ENCODE measurements at regions not wholly inside any gene's neighbourhood (a gene's known extent, or its start where the extent isn't known, plus 50 kb on each side); places are given as distances from the start of the nearest gene placed in this dataset.

- DNase-seq: no peak
- Histone ChIP-seq H3K36me3 (no peaks in the 10 kb centered on the region), H3K4me3 (no peak overlapping the region), H3K27ac (no peak overlapping the region), H3K27me3 (peaks cover 0 to 5% (median 0%) of the 10 kb centered on the region in 3 donors), H3K4me1 (peaks cover 0 to 8% (median 0%) of the 10 kb centered on the region in 4 donors), H3K9me3 (no peaks in the 10 kb centered on the region)
- WGBS, 2 donors: 59 to 63% methylated on average over 10 of the region's 10 CpGs
- intact Hi-C loops (cut with DNase I): loop anchor here (10.0 kb wide), 1 partner anchor 430 kb away; no protein-coding TSS in a partner anchor
- TF ChIP-seq CTCF (IDR thresholded peaks at IDR 0.05) (no peak), POLR2A (IDR thresholded peaks at IDR 0.05) (no peak)
Observed at GRCh38 chr22:23384431-23384830, 195.7 kb downstream of the IGLL1 start.

- 20 to 40% methylated on average over 23 of the region's 23 CpGs for WGBS, 2 donors
- Histone ChIP-seq H3K4me1 (peaks cover 0 to 8% (median 0%) of the 10 kb centered on the region in 4 donors), H3K27me3 (peaks cover 0 to 5% (median 0%) of the 10 kb centered on the region in 3 donors), H3K4me3 (no peak overlapping the region), H3K36me3 (no peaks in the 10 kb centered on the region), H3K27ac (no peak overlapping the region), H3K9me3 (no peaks in the 10 kb centered on the region)
- intact Hi-C loops (cut with DNase I): loop anchor here (10.0 kb wide), 1 partner anchor 429 kb away; no protein-coding TSS in a partner anchor
- DNase-seq: no peak
- no peak for TF ChIP-seq CTCF (IDR thresholded peaks at IDR 0.05)
- TF ChIP-seq EP300 (IDR thresholded peaks at IDR 0.05): no peak
- no peak for TF ChIP-seq POLR2AphosphoS5 (IDR thresholded peaks at IDR 0.05)
- no peak for TF ChIP-seq POLR2A (IDR thresholded peaks at IDR 0.05)
Observed at GRCh38 chr22:23383491-23384361, 196.4 kb downstream of the IGLL1 start.

- intact Hi-C loops (cut with DNase I): loop anchor here (10.0 kb wide), 1 partner anchor 428 kb away; no protein-coding TSS in a partner anchor
- whole genome bisulfite sequencing, 2 donors: 63 to 87% methylated on average over 16 of the region's 16 CpGs
- Histone ChIP-seq H3K4me3 (no peak overlapping the region), H3K27ac (no peak overlapping the region), H3K27me3 (peaks cover 0 to 5% (median 0%) of the 10 kb centered on the region in 3 donors), H3K9me3 (no peaks in the 10 kb centered on the region), H3K4me1 (peaks cover 0 to 8% (median 0%) of the 10 kb centered on the region in 4 donors), H3K36me3 (no peaks in the 10 kb centered on the region)
- DNase-seq: no peak
- TF ChIP-seq EP300 (IDR thresholded peaks at IDR 0.05): no peak
Observed at GRCh38 chr22:23382428-23383218, 197.5 kb downstream of the IGLL1 start.

- 90% methylated on average over 16 of the region's 16 CpGs for WGBS, 2 donors
- Histone ChIP-seq H3K4me1 (peaks cover 0 to 8% (median 0%) of the 10 kb centered on the region in 4 donors), H3K4me3 (no peak overlapping the region), H3K9me3 (no peaks in the 10 kb centered on the region), H3K27ac (no peak overlapping the region), H3K27me3 (peaks cover 0 to 5% (median 0%) of the 10 kb centered on the region in 3 donors), H3K36me3 (no peaks in the 10 kb centered on the region)
- TF ChIP-seq POLR2A (IDR thresholded peaks at IDR 0.05) (no peak), CTCF (IDR thresholded peaks at IDR 0.05) (no peak), POLR2AphosphoS5 (IDR thresholded peaks at IDR 0.05) (no peak), EP300 (IDR thresholded peaks at IDR 0.05) (no peak)
- DNase-seq: no peak
- intact Hi-C loops (cut with DNase I): loop anchor here (10.0 kb wide), 1 partner anchor 427 kb away; no protein-coding TSS in a partner anchor
Observed at GRCh38 chr22:23381661-23382427, 198.2 kb downstream of the IGLL1 start.

Measured in sigmoid colon (tissue), 6 donors.